AG09309 (cell line): ENCODE measurements at regions not wholly inside any gene's neighbourhood (a gene's known extent, or its start where the extent isn't known, plus 50 kb on each side); places are given as distances from the start of the nearest gene placed in this dataset.
"Not testable (repeated sequence)": the region's sequence is repeated elsewhere in the genome, so short reads cannot be mapped to it uniquely, and the experiment has no call there.

Experiments
- DNase-seq: peaks from one replicate; pipeline ENCODE4 v3.0.0-alpha.2; 2010; ENCODE audit warnings: low read depth
- H3K4me3 ChIP-seq: 2 replicates; pipeline ENCODE4 v1.5.1; 2011; ENCODE audit warnings: mild to moderate bottlenecking, low read depth, low read length, moderate library complexity; ENCODE audit not compliant: control insufficient read depth
- CTCF ChIP-seq: IDR thresholded peaks from 2 replicates; pipeline ENCODE4 v1.5.1; 2011; ENCODE audit warnings: mild to moderate bottlenecking, low read depth, low read length, inconsistent platforms; ENCODE audit not compliant: insufficient read depth, control insufficient read depth; ENCODE audit errors: missing control alignments

- DNase-seq = no peak
- H3K4me3 ChIP-seq = no peak overlapping the region
- no peak for TF ChIP-seq CTCF
Observed at GRCh38 chr17:77049440-77049839, 91.3 kb upstream of the SEC14L1 start.

GRCh38 chr17:77050901-77051300, 89.9 kb upstream of the SEC14L1 start:
- not testable (repeated sequence) for DNase-seq, H3K4me3 ChIP-seq

GRCh38 chr17:77054936-77055335, 85.8 kb upstream of the SEC14L1 start:
- H3K4me3 ChIP-seq = no peak overlapping the region
- no peak for DNase-seq
- no peak for TF ChIP-seq CTCF

- DNase-seq = no peak
- TF ChIP-seq CTCF = no peak
- no peak overlapping the region for H3K4me3 ChIP-seq
Observed at GRCh38 chr17:77055453-77055852, 85.3 kb upstream of the SEC14L1 start.

- H3K4me3 ChIP-seq = no peak overlapping the region
- TF ChIP-seq CTCF = no peak
- DNase-seq = no peak
Observed at GRCh38 chr17:77058016-77058415, 82.8 kb upstream of the SEC14L1 start.

- no peak for TF ChIP-seq CTCF
- no peak for DNase-seq
- no peak overlapping the region for H3K4me3 ChIP-seq
Observed at GRCh38 chr17:77061669-77062068, 79.1 kb upstream of the SEC14L1 start.

GRCh38 chr17:77064598-77064997, 76.2 kb upstream of the SEC14L1 start:
- DNase-seq = no peak

More at GRCh38 chr17:77064598-77064997, 76.2 kb upstream of the SEC14L1 start:
- no peak overlapping the region for H3K4me3 ChIP-seq
- no peak for TF ChIP-seq CTCF
